Lung (tissue), 11 donors: ENCODE measurements at regions not wholly inside any gene's neighbourhood (a gene's known extent, or its start where the extent isn't known, plus 50 kb on each side); places are given as distances from the start of the nearest gene placed in this dataset.

Experiments used
- ATAC-seq: fragments of 200-7000 bp; cut with Tn5 transposase; one replicate; pipeline ENCODE4 v1.9.1; 2020; ENCODE audit warnings: moderate number of reproducible peaks; ENCODE audit not compliant: insufficient read depth, low FRiP score
- DNase-seq, 3 donors: peaks; one replicate each; pipeline ENCODE4 v3.0.0-alpha.2; 2013 to 2017
- H3K27ac ChIP-seq, 2 donors: one replicate each; pipeline ENCODE4 v1.5.1; 2013; ENCODE audit warnings: mild to moderate bottlenecking in 2 of 2, moderate library complexity in 2 of 2, control low read depth in 1 of 2, inconsistent platforms in 1 of 2, low read depth in 1 of 2, low read length in 1 of 2
- H3K27me3 ChIP-seq, 3 donors: one replicate each; pipeline ENCODE4 v1.5.1; 2013; ENCODE audit warnings: low read length in 2 of 3; ENCODE audit not compliant: control insufficient read depth in 3 of 3, insufficient read depth in 3 of 3
- H3K36me3 ChIP-seq, 4 donors: one replicate each; pipeline ENCODE4 v1.5.1; 2013; ENCODE audit warnings: low read length in 4 of 4, mild to moderate bottlenecking in 1 of 4, moderate library complexity in 1 of 4; ENCODE audit not compliant: control insufficient read depth in 4 of 4, insufficient read depth in 4 of 4
- H3K4me1 ChIP-seq, 5 donors: one replicate each; pipeline ENCODE4 v1.5.1; 2013; ENCODE audit warnings: low read length in 5 of 5, mild to moderate bottlenecking in 2 of 5, moderate library complexity in 1 of 5; ENCODE audit not compliant: control insufficient read depth in 5 of 5, insufficient read depth in 5 of 5
- H3K4me3 ChIP-seq: one replicate; pipeline ENCODE4 v1.5.1; 2013; ENCODE audit warnings: mild to moderate bottlenecking, control low read depth, moderate library complexity
- H3K9ac ChIP-seq, 2 donors: one replicate each; pipeline ENCODE4 v1.5.1; 2013; ENCODE audit warnings: low read length in 2 of 2, control low read depth in 1 of 2; ENCODE audit not compliant: insufficient read depth in 1 of 2
- H3K9me3 ChIP-seq, 4 donors: one replicate each; pipeline ENCODE4 v1.5.1; 2013; ENCODE audit warnings: low read length in 3 of 4, mild to moderate bottlenecking in 1 of 4, moderate library complexity in 1 of 4; ENCODE audit not compliant: control insufficient read depth in 4 of 4, insufficient read depth in 3 of 4
- WGBS, 2 donors: extraction: QIAGEN DNeasy Blood & Tissue Kit; methylation state at CpG; one replicate each; pipeline ENCODE4 v1.1.7; 2013; 5-methylcytosine and 5-hydroxymethylcytosine counted together
- TF ChIP-seq, protein P1 (sequence below): IDR thresholded peaks from 2 replicates; pipeline ENCODE4 v1.5.1; 2012; ENCODE audit warnings: mild to moderate bottlenecking; ENCODE audit errors: control extremely low read depth, extremely low read depth
- donor health status: control.
- donor health status: control.
- donor health status: Bipolar disorder and iron deficiency.
- donor health status: healthy.
- donor health status: DM: yes; HTN: yes; CAD: no.

GRCh38 chr15:50819344-50819743 is 53.8 kb upstream of the SPPL2A start:
- TF ChIP-seq, protein P1, sequence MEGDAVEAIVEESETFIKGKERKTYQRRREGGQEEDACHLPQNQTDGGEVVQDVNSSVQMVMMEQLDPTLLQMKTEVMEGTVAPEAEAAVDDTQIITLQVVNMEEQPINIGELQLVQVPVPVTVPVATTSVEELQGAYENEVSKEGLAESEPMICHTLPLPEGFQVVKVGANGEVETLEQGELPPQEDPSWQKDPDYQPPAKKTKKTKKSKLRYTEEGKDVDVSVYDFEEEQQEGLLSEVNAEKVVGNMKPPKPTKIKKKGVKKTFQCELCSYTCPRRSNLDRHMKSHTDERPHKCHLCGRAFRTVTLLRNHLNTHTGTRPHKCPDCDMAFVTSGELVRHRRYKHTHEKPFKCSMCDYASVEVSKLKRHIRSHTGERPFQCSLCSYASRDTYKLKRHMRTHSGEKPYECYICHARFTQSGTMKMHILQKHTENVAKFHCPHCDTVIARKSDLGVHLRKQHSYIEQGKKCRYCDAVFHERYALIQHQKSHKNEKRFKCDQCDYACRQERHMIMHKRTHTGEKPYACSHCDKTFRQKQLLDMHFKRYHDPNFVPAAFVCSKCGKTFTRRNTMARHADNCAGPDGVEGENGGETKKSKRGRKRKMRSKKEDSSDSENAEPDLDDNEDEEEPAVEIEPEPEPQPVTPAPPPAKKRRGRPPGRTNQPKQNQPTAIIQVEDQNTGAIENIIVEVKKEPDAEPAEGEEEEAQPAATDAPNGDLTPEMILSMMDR: no peak
- Histone ChIP-seq H3K4me1 (no peaks in the 10 kb centered on the region), H3K36me3 (no peaks in the 10 kb centered on the region), H3K27ac (no peak overlapping the region), H3K9me3 (no peaks in the 10 kb centered on the region), H3K4me3 (no peak overlapping the region), H3K9ac (no peak overlapping the region), H3K27me3 (no peaks in the 10 kb centered on the region)
- DNase-seq (no peak), ATAC-seq (no peak)

- H3K9ac ChIP-seq: no peak overlapping the region
- no peaks in the 10 kb centered on the region for H3K27me3 ChIP-seq
- 66 to 82% methylated on average over 5 of the region's 5 CpGs for WGBS, 2 donors
- no peaks in the 10 kb centered on the region for H3K36me3 ChIP-seq
- peak in 2 of 3 donors; percentile 13 to 41 for DNase-seq
- H3K27ac ChIP-seq: no peak overlapping the region
- TF ChIP-seq, protein P1: no peak
- no peak overlapping the region for H3K4me3 ChIP-seq
- no peak for ATAC-seq
- no peaks in the 10 kb centered on the region for H3K9me3 ChIP-seq
- H3K4me1 ChIP-seq: no peaks in the 10 kb centered on the region
Observed at GRCh38 chr15:50815958-50816590, 50.6 kb upstream of the SPPL2A start.
